GM18502 (cell line): ENCODE measurements at regions not wholly inside any gene's neighbourhood (a gene's known extent, or its start where the extent isn't known, plus 50 kb on each side); places are given as distances from the start of the nearest gene placed in this dataset.
"Not testable (repeated sequence)": the region's sequence is repeated elsewhere in the genome, so short reads cannot be mapped to it uniquely, and the experiment has no call there.

Source experiments
- ATAC-seq: cut with Tn5 transposase; IDR thresholded peaks from one replicate; pipeline ENCODE4 v1.9.1; 2021; ENCODE audit warnings: mild to moderate bottlenecking; ENCODE audit not compliant: unreplicated experiment, poor library complexity

DNA sequence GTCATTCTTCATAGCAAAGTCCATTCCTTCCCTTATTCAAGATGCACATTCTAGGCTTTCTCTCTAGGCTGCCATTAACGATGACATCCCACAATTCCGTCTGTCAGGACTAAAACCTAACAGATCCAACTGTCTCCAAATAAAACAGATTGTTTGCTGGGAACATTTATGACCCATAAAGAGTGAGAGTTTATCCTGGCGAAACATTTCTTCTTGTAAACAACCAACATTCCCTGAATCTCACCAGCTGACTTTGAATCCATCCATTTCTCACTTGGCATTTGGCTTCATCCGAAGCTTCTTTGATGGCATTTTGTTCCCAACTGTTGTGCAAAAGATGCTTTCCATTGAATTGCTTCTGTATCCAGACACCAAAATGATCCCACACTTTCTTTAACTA is 93.1 kb downstream of the OLIG3 start:
- ATAC-seq = no peak

DNA sequence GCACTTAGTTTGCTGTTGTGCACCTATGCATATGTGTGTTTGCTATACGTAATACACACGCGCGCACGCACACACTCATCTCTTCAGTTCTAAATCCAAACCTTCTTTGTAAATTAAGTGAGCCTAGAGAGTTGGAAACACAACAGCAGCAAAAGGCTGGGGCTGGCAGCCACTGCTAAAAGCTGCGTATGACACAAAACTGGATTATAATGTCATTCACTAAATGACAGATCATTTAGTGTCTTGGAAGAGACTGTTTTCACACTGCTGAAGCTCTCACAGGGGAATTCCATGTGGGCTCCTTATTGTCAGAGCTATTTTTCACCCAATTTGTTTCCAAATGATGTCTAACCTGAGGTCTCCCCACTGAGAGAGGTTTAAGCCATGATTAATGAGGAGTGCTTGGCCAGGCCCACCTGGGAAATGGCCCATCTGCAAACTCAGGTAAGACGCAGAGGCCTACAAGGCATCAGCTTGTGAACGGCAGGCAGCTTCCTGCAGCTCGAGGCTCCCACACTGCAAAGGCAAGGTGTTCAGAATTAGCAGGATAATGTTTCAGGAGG is 94.2 kb downstream of the OLIG3 start:
- ATAC-seq = no peak

DNA sequence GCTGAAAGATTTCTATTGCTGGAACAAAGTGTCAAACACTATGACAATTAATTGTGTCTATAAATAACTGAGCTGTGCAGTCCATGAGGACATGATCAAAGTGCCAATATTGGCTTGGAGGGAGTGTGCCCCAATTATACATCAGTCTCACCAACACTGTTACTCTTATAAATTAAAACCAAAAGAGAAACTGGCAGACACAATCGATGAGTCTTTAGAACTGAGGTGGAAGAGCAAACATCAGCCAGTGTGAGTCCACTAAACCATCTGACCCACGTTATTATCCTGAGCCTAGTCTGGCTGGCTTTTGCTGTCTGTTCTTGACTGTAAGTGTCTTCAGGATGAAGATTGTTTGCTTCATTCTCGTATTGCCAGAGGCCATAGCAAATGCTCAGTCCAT is 98.9 kb downstream of the OLIG3 start:
- no peak for ATAC-seq

DNA sequence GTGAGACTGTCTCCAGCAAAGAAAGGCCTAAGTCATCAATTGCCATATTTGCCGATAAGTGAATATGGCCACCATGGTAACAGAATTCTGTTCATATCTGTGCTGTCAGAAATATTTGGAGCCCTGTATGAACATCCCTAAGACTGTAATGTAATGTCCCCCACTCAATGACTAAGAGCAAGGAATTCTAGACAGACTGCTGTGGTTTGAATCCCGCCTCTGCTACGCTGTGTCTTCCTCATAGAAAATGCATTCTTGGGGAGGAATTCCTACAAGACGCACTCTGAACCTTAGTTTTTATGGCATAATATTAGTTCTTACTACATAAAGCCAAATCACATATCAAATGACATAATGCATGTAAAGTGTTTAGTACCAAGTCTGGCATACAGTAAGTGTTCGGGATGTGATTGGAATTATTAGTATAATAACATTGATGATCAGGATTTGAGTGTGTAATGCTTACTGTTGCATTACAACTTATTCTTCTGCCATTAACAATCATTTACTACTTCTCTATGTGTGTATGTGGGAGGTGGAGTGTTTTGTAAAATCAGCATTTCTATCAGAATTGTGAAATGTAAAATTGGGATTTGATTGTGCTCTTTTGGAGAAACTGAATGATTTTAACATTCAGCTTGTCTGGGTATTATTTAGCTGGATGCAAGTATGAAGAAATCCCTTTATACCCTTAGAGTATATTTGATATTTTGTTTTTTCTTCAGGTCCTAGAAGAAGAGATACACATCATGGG is 103.0 kb downstream of the OLIG3 start:
- ATAC-seq = no peak

DNA sequence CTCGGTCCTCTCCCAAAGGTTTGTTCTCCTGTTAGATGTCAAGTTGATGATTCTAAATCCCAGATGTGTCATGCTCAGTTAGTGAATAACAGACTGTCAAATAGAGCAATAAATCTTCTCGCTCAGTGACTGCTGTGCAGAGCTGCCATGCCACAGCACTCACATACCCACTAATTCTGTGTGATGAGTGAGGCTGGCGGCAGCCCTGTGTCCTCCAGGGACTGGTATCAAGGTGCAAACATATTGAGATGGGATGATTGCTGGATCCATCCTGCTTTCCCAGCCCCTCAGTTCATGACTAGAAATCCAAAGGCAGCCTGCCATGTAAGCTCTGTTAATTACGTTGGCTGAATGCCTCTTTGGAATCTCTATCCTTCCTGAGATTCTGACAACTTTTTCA is 103.9 kb downstream of the OLIG3 start:
- ATAC-seq = no peak

DNA sequence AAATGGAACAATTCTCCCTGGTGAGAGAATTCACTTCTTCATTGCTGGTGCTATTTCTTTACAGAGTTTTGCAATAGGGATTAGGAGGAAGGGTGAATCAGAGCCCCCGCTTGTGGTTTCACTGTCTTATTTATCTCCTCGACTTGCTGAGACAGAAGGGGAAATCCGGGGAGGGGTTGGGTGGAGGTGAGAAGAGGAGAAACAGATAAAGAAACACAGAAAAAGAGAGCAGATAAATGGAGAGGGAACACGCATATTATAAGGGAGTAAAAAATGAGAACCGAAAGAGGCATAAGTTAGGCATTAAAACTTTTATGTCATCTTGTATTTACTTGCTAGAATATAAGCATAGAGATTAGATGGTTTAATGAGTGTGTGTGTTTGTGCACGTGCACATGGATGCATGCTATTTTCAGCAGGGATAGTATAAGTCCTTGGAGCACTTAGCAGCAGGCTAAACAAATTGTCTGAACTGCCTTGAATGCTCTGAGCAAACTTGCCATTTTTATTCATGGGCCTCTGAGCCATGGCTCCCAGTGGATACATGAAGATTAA is 105.0 kb downstream of the OLIG3 start:
- ATAC-seq = peak; percentile 92

DNA sequence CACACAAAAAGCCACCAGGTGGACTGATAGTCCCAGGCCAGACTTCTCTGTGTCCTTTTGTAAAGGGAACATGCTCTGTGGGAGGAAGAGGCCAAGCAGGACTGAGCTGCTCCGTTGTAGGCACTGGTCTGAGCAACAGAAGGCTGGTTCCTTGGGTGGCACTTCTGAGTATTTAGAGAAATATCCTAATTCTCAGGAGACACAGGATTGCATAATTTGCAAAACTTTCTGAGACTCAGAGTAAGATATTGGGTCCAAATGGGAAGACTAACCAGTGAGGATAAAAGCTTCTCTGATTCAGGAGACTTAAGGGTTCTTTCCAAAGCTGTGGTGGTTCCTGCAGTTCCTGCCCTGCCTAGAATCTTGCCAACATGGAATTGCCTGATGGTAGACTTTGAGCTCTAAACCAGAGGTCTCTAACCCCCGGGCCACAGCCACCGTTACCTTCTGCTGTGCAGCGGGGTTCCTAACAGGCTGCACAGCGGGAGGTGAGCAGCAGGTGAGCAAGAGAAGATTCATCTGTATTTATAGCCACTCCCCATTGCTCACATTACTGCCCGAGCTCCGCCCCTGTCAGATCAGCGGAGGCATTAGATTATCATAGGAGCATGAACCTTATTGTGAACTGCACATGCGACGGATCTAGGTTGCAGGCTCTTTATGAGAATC is 107.0 kb downstream of the OLIG3 start:
- no peak for ATAC-seq

DNA sequence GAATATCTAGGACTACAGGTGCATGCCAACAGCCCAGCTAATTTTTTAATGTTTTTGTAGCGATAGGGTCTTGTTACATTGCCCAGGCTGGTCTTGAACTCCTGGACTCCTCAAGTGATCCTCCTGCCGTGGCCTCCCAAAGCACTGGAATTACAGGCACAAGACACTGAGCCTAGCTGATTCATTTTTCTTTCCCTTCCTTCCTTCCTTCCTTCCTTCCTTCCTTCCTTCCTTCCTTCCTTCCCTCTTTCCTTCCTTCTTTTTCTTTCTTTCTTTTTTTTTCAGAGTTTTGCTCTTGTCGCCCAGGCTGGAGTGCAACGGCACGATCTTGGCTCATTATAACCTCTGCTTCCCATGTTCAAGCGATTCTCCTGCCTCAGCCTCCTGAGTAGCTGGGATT is 110.9 kb downstream of the OLIG3 start:
- ATAC-seq = not testable (repeated sequence)

DNA sequence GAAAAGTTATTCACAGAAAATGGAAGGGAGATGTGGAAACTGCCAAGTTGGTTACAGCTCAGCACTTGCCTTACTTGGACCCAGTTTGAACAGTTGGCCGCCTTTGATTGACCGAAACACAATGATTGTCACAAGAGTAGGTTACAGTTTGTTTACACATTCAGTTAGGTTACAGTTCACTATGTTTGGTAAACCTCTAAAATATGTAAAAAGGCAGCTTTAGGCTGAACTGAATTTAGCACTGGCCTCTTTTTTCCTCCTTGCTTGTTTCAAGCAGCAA is 116.2 kb downstream of the OLIG3 start:
- no peak for ATAC-seq

DNA sequence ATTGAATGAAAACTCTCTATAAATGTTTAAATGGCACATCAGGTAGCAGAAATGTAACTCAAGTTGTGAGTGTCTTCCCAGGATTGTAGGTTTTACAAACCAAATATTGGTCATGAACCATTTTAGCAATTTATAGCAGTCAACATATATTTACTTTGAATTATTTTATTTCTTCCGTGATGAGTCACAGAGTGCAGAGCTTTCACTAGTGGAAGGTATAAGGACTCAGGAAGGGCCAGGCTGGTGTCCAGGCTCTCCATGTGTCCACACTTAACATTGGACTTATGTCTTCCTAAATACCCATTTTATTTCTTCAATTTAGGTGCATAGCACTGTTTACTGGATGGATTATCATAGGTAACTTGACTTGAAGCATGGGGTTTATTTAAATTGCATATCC is 120.9 kb downstream of the OLIG3 start:
- ATAC-seq = no peak

DNA sequence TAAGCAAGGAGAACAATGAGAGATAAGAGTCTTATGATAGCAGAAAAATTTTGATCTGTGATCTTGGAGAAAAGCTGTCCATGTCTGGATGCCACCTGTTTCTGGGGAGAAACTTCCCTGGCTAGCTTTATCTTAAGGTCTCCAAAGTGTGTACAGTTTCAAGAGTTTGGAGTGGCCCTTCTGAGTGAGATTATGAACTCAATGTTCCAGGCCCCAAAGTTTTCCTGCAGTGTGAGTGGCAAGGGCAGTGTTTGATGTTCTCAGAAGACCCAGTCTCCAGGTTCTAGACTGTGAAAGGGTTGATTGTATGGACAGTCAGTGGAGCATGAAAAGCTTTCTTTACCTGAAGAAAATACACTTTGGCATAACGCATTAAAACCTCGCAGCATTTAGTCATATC is 121.7 kb downstream of the OLIG3 start:
- ATAC-seq = no peak

DNA sequence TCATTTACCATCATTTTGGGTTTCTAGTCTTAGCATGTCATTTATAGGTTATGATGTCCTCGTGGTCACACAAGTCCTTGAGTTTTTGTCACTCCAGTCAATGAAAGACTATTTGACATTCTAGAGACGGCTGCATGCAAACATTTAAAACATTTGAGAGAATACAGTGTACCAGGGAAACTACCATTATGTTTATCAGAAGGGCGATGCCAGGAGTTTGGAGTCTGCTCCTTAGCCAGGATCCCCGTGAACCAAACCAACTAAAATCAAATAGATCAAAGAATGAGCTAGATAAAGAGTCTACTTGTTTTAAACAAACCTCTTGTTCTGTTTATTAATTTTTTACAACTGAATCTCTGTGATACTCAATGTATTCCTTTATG is 122.6 kb downstream of the OLIG3 start:
- no peak for ATAC-seq

DNA sequence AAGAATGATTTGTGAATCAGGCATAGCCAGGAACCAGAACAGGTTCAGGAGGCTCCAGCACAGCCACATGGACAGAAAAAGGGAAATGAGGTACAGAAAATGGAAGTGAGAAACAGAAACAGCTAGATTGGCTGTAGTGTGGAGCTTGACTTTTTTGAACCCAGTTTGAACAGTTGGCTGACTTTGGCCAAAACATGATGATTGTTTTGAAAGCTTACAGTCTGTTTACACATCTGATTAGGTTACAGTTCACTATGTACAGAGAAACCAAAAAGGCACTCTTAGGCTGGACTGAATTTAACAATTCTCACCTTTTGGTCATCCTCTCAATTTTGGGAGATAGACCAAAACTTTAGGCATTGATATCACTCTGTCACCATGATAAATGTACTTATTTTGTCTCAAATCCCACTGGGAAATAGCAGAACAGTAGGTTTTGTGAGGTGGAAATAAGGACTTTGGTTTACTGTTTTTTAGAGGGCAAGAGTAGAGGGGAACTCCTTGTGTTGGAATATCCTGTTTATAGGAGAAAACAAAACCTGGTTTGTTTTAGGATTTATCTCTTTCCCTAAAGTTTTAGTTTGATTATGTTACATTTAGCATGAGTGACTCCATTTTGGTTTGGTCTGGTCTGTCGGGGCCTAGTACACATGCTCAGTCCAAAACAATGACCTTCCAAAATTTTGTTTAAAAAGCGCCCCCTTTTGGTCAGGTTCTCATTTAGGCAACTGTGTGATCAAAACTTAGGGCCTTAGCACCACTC is 123.1 kb downstream of the OLIG3 start:
- ATAC-seq = peak; percentile 85

DNA sequence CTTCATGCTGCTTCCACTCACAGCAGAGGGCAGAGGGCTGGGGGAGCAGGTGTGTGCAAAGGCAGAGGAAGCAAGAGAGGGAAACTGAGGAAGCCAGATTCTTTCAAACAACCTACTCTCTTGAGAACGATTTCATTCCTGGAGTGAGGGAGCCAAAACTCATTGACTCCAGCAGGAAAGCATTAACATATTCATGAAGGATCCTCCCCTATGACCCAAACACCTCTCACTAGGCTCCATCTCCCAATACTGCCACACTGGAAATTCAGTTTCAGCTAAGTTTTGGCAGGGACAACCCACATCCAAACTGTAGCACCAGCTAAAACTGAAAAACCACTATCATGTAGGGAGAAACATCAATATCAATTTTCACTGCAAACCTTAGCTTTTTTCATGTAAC is 125.1 kb downstream of the OLIG3 start:
- no peak for ATAC-seq

DNA sequence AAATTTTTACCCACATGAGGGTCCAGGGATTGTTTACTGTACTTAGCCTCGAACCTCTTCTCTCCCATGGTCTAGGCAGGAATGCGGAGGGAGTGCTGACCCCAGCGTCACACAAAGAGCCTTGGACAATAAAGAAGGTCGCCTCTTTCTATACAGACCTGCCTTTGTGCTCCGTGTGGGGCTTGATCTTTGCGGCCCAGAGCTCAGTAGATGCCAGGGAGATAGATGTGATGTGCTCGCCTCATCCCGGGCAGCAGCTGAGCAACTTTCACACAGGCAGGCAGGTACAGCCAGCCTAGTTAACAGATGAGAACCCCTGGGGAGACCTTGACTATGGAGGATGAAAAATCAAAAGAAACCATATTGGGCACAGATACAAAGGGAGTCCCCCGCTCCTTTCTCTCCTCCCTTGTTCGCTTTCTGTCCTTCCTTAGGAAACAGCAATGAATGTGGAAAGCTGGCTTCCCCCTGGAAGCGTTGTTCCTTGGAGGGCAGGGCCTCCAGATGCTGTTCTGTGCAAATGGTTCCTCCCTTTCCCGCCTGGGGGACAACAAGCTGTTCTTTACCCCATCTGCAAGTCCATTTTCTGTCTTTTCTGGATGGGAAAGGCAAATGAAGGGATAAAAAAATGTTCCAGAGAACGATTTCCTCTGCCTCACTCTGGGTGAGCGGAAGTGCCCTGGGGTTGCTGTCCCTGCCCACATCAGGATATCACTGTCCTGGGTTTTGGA is 128.3 kb downstream of the OLIG3 start:
- ATAC-seq = no peak

DNA sequence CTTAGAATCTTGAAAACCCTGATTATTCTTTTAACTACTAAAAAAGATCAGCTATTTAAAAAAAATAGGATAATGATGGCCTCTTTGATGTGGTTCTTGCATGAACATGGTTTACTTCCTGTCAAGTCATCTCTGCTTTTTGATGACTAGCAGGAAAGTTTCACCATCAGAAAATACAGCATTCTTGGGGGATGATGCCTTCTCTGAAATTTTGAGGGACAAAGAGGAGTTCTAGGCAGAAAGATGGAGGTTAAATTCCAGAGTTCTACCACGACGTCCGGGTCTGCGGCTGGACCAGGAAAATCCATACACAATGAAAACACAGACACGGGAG is 130.4 kb downstream of the OLIG3 start:
- ATAC-seq = no peak

DNA sequence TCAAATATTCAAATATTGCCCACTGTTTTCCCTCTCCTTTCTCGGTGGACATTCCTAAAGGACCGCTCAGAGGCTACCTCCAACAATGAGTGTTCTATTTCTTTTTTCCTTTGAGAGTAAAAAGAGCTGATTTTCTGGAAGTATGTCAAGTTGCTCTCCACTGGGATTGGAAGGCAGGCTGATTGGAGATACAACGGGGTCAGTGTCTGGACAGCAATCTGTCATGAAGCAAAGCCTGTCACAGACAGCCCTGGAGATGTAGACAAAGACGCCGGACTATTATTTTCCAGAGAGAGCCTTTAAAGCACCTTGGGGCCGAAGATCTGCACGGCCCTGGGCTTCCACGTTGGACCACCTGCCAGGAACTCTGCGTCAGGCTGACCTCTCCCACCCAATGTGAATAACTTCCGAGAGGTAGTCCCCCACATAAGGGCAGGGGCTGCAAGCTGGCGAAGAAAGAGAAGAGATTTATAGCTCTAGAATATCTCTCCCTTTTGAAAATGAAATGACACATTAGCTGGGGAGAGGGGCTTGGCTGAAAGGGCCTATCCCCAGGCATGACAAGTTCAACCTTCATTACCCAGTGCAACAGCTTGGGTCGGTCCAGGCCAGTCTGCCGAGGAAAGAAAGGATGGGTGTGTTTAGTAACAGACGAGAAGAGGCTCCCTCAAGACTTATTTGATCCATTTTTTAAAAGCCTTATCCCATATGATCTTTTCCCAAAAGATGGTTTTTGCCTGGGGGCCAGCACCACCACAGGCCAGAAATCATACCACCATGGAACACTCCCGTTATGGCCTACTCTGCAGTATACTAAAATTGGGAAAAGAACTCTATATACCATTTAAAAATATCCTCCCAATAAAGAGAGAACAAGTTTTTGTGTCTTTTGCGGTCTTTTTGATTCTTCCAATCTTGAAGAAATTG is 131.1 kb downstream of the OLIG3 start:
- ATAC-seq = no peak

DNA sequence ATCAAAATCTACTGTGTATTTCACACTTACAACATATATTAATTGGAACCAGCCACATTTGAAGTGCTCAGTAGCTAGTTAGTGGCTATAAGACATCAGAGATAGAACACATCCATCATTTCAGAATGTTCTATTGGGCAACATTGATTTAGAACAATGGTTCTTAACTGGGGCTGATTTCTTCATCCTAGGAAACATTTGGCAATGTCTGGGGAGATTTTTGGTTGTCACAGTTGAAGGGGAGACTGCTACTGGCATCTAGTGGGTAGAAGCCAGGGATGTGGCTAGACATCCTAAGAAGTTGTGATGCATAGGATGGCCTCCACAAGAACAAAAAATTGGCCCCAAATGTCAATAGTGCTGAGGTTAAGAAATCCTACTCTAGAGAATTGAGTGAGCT is 132.5 kb downstream of the OLIG3 start:
- ATAC-seq = no peak

DNA sequence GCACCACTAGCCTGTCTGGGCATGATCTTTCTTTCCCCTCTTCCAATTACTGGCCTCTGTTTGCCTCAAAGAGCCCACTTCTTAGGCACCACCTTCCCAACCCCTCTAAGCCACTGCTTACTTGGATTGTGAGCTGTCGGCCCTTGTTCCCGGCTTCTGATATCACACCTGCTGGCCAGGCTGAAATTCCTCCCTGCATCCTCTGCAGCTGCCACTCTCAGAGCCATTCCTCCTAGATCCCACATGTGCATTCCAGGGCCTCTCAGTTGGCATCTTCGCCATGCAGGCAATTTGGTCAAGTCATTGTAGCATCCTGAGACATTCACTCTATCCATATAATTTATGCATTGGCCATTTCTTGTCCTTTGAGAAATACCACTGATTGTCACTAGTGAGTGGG is 135.9 kb downstream of the OLIG3 start:
- no peak for ATAC-seq

DNA sequence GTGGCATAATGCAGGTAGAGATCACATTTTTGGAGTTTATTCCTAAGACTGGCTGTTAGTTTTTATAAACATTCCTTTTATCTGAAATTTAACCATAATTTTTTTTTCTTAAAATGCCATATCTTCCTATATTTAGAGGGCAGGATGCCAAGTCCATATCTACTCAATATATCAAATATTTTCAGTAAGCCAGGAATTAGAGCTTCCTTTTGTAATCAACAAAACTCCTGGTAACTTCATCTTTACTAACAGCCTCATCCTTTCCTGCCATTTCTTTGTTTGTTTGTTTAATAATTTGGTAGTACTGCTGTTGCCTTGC is 136.3 kb downstream of the OLIG3 start:
- no peak for ATAC-seq
